HG03066 (cell line): ENCODE measurements at regions not wholly inside any gene's neighbourhood (a gene's known extent, or its start where the extent isn't known, plus 50 kb on each side); places are given as distances from the start of the nearest gene placed in this dataset.

Source experiments
- ATAC-seq: cut with Tn5 transposase; IDR thresholded peaks from one replicate; pipeline ENCODE4 v1.9.1; 2021; ENCODE audit warnings: low read depth; ENCODE audit not compliant: unreplicated experiment

- no peak for ATAC-seq
Measured at GRCh38 chr9:107386396-107386795, 103.2 kb downstream of the KLF4 start.
